ENCODE measurements at regions not wholly inside any gene's neighbourhood (a gene's known extent, or its start where the extent isn't known, plus 50 kb on each side); places are given as distances from the start of the nearest gene placed in this dataset.

- ATAC-seq (no peak), DNase-seq (ENCODE audit: low read depth, low spot score) (no peak)
- intact Hi-C loops (cut with micrococcal nuclease; ENCODE audit: unreplicated experiment) (no loop called here), in situ Hi-C loops (cut with HindIII; ENCODE audit: low pct_unique_long_range_greater_than_20kb, low sequenced_read_pairs) (no loop called here)
- no peak overlapping the region for H3K4me3 ChIP-seq (ENCODE audit: low read depth in 2 of 2, low read length in 2 of 2)
- peaks cover 11% of the 10 kb centered on the region; the same call in 1 of the 2 replicates for H3K9me3 ChIP-seq (ENCODE audit: control insufficient read depth, insufficient read depth, low read depth, low read length)
- no peaks in the 10 kb centered on the region for H3K36me3 ChIP-seq (ENCODE audit: control insufficient read depth, insufficient read depth, low read length)
- H3K4me1 ChIP-seq (ENCODE audit: control insufficient read depth, insufficient read depth, low read length) = no peaks in the 10 kb centered on the region
- H3K27me3 ChIP-seq (ENCODE audit: control insufficient read depth, insufficient read depth, low read length) = no peaks in the 10 kb centered on the region
- no peak overlapping the region; the same call in 1 of the 2 replicates for H3K27ac ChIP-seq (ENCODE audit: low read length)
- no peak for TF ChIP-seq CTCF (IDR thresholded peaks at IDR 0.05)
- TF ChIP-seq, protein P1, sequence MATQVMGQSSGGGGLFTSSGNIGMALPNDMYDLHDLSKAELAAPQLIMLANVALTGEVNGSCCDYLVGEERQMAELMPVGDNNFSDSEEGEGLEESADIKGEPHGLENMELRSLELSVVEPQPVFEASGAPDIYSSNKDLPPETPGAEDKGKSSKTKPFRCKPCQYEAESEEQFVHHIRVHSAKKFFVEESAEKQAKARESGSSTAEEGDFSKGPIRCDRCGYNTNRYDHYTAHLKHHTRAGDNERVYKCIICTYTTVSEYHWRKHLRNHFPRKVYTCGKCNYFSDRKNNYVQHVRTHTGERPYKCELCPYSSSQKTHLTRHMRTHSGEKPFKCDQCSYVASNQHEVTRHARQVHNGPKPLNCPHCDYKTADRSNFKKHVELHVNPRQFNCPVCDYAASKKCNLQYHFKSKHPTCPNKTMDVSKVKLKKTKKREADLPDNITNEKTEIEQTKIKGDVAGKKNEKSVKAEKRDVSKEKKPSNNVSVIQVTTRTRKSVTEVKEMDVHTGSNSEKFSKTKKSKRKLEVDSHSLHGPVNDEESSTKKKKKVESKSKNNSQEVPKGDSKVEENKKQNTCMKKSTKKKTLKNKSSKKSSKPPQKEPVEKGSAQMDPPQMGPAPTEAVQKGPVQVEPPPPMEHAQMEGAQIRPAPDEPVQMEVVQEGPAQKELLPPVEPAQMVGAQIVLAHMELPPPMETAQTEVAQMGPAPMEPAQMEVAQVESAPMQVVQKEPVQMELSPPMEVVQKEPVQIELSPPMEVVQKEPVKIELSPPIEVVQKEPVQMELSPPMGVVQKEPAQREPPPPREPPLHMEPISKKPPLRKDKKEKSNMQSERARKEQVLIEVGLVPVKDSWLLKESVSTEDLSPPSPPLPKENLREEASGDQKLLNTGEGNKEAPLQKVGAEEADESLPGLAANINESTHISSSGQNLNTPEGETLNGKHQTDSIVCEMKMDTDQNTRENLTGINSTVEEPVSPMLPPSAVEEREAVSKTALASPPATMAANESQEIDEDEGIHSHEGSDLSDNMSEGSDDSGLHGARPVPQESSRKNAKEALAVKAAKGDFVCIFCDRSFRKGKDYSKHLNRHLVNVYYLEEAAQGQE (IDR thresholded peaks at IDR 0.05; ENCODE audit: insufficient read depth in 1 of 2, low read depth in 2 of 2, low read length in 1 of 2) = no peak
- no peak for TF ChIP-seq TCF7L2 (IDR thresholded peaks at IDR 0.05; ENCODE audit: low read depth, low read length)
- no peak for TF ChIP-seq POLR2AphosphoS5 (IDR thresholded peaks at IDR 0.05; ENCODE audit: low read depth, low read length)
- no peak for TF ChIP-seq SIN3A (IDR thresholded peaks at IDR 0.05; ENCODE audit: borderline replicate concordance, insufficient read depth, low read depth, low read length)
- no TSS peak for BruUV-seq (replicated peaks)
- CTCF ChIA-PET = no interaction called here
- POLR2A ChIA-PET = interaction anchor here (0.6 kb wide), 1 partner anchor 1477 kb away, joined by 3 read pairs; no protein-coding TSS in a partner anchor
These were observed 253.4 kb downstream of the PRL start for GRCh38 chr6:22043284-22043962.

- no peak overlapping the region for H3K4me3 ChIP-seq (ENCODE audit: low read depth in 2 of 2, low read length in 2 of 2)
- H3K9me3 ChIP-seq (ENCODE audit: control insufficient read depth, insufficient read depth, low read depth, low read length) = peaks cover 5% of the 10 kb centered on the region; the same call in 1 of the 2 replicates
- POLR2A ChIA-PET = interaction anchor here (0.5 kb wide), 1 partner anchor 351 kb away, joined by 7 read pairs; no protein-coding TSS in a partner anchor
- H3K27ac ChIP-seq (ENCODE audit: low read length) = no peak overlapping the region
- no peak for DNase-seq (ENCODE audit: low read depth, low spot score)
- no TSS peak for BruUV-seq (replicated peaks)
- intact Hi-C loops (cut with micrococcal nuclease; ENCODE audit: unreplicated experiment) (no loop called here), in situ Hi-C loops (cut with HindIII; ENCODE audit: low pct_unique_long_range_greater_than_20kb, low sequenced_read_pairs) (no loop called here)
- no peaks in the 10 kb centered on the region for H3K27me3 ChIP-seq (ENCODE audit: control insufficient read depth, insufficient read depth, low read length)
- H3K36me3 ChIP-seq (ENCODE audit: control insufficient read depth, insufficient read depth, low read length) = no peaks in the 10 kb centered on the region
- CTCF ChIA-PET = no interaction called here
- no peak for ATAC-seq
- TF ChIP-seq, protein P1 (IDR thresholded peaks at IDR 0.05; ENCODE audit: insufficient read depth in 1 of 2, low read depth in 2 of 2, low read length in 1 of 2) = no peak
- no peak for TF ChIP-seq TCF7L2 (IDR thresholded peaks at IDR 0.05; ENCODE audit: low read depth, low read length)
- no peaks in the 10 kb centered on the region for H3K4me1 ChIP-seq (ENCODE audit: control insufficient read depth, insufficient read depth, low read length)
These were observed 251.4 kb downstream of the PRL start for GRCh38 chr6:22045261-22045912.
